SK-N-SH treated with all-trans-retinoic acid at 6 μM for 48 hours (cell line): ENCODE measurements at regions not wholly inside any gene's neighbourhood (a gene's known extent, or its start where the extent isn't known, plus 50 kb on each side); places are given as distances from the start of the nearest gene placed in this dataset.

ENCODE experiments used
- ATAC-seq: fragments of 200-7000 bp; cut with Tn5 transposase; 3 replicates; pipeline ENCODE4 v1.9.1; 2020; ENCODE audit warnings: mild to moderate bottlenecking, moderate library complexity
- BACH2 ChIP-seq: fragments of 250-450 bp; sonication (Bioruptor Pico); IDR thresholded peaks from 2 replicates; pipeline ENCODE4 v1.9.0; 2021; ENCODE audit warnings: mild to moderate bottlenecking, borderline replicate concordance
- CSDC2 ChIP-seq: fragments of 250-450 bp; sonication (Bioruptor Pico); IDR thresholded peaks from 2 replicates; pipeline ENCODE4 v1.5.0; 2020; ENCODE audit warnings: mild to moderate bottlenecking, moderate library complexity
- ESRRG ChIP-seq: fragments of 250-450 bp; sonication (Bioruptor Pico); IDR thresholded peaks from 2 replicates; pipeline ENCODE4 v1.6.1; 2021; ENCODE audit warnings: mild to moderate bottlenecking
- GLIS3 ChIP-seq: fragments of 250-450 bp; sonication (Bioruptor Pico); IDR thresholded peaks from 2 replicates; pipeline ENCODE4 v1.5.0; 2020; ENCODE audit warnings: mild to moderate bottlenecking, moderate library complexity
- ISL1 ChIP-seq: fragments of 250-450 bp; sonication (Bioruptor Pico); IDR thresholded peaks from 2 replicates; pipeline ENCODE4 v2.1.2; 2022; ENCODE audit warnings: mild to moderate bottlenecking, moderate library complexity
- OSR1 ChIP-seq: fragments of 250-450 bp; sonication (Bioruptor Pico); IDR thresholded peaks from 2 replicates; pipeline ENCODE4 v1.8.0; 2022; ENCODE audit warnings: moderate library complexity, mild to moderate bottlenecking, inconsistent platforms
- PATZ1 ChIP-seq: fragments of 250-450 bp; sonication (Bioruptor Pico); IDR thresholded peaks from 2 replicates; pipeline ENCODE4 v1.8.0; 2020; ENCODE audit warnings: mild to moderate bottlenecking, moderate library complexity, borderline replicate concordance
- PPARA ChIP-seq: fragments of 250-450 bp; sonication (Bioruptor Pico); IDR thresholded peaks from 2 replicates; pipeline ENCODE4 v1.5.0; 2020; ENCODE audit warnings: mild to moderate bottlenecking, borderline replicate concordance
- RARB ChIP-seq: fragments of 250-450 bp; sonication (Bioruptor Pico); IDR thresholded peaks from 2 replicates; pipeline ENCODE4 v1.8.0; 2021; ENCODE audit warnings: mild to moderate bottlenecking, moderate library complexity
- SNAI2 ChIP-seq: fragments of 250-450 bp; sonication (Bioruptor Pico); IDR thresholded peaks from 2 replicates; pipeline ENCODE4 v1.5.0; 2020; ENCODE audit warnings: mild to moderate bottlenecking, moderate library complexity
- TCF4 ChIP-seq: fragments of 250-450 bp; sonication (Bioruptor Pico); IDR thresholded peaks from 2 replicates; pipeline ENCODE4 v1.8.0; 2021; ENCODE audit warnings: mild to moderate bottlenecking, moderate library complexity, borderline replicate concordance
- TOX ChIP-seq: fragments of 250-450 bp; sonication (Bioruptor Pico); IDR thresholded peaks from 2 replicates; pipeline ENCODE4 v1.8.0; 2021; ENCODE audit warnings: mild to moderate bottlenecking, moderate library complexity, borderline replicate concordance
- TSHZ2 ChIP-seq: fragments of 250-450 bp; sonication (Bioruptor Pico); IDR thresholded peaks from 2 replicates; pipeline ENCODE4 v1.5.0; 2020; ENCODE audit warnings: mild to moderate bottlenecking, moderate library complexity
- ZC3H10 ChIP-seq: fragments of 250-450 bp; sonication (Bioruptor Pico); IDR thresholded peaks from 2 replicates; pipeline ENCODE4 v1.5.1; 2021; ENCODE audit warnings: mild to moderate bottlenecking, moderate library complexity
- ZFP3 ChIP-seq: fragments of 250-450 bp; sonication (Bioruptor Pico); IDR thresholded peaks from 2 replicates; pipeline ENCODE4 v1.5.0; 2020; ENCODE audit warnings: mild to moderate bottlenecking, moderate library complexity
- ZFP30 ChIP-seq: fragments of 450-650 bp; formaldehyde crosslinking; IDR thresholded peaks from 2 replicates; pipeline ENCODE4 v1.5.0; 2022; ENCODE audit warnings: mild to moderate bottlenecking, moderate library complexity
- ZNF565 ChIP-seq: fragments of 450-650 bp; formaldehyde crosslinking; conservative IDR thresholded peaks from 2 replicates; pipeline ENCODE4 v1.5.0; 2020; ENCODE audit warnings: low read depth, mild to moderate bottlenecking, moderate library complexity
- ZNF70 ChIP-seq: fragments of 450-650 bp; formaldehyde crosslinking; IDR thresholded peaks from 2 replicates; pipeline ENCODE4 v1.5.0; 2020; ENCODE audit warnings: mild to moderate bottlenecking, moderate library complexity
- ZNF8 ChIP-seq: fragments of 450-650 bp; formaldehyde crosslinking; IDR thresholded peaks from 2 replicates; pipeline ENCODE4 v1.5.0; 2020; ENCODE audit warnings: mild to moderate bottlenecking, moderate library complexity
- TF ChIP-seq, protein P1 (sequence below): fragments of 250-450 bp; sonication (Bioruptor Pico); IDR thresholded peaks from 2 replicates; pipeline ENCODE4 v1.8.0; 2021; ENCODE audit warnings: low read depth, mild to moderate bottlenecking, moderate library complexity, borderline replicate concordance
- TF ChIP-seq, protein P2 (sequence below): fragments of 250-450 bp; sonication (Bioruptor Pico); IDR thresholded peaks from 2 replicates; pipeline ENCODE4 v1.5.1; 2021; ENCODE audit warnings: mild to moderate bottlenecking, moderate library complexity
- TF ChIP-seq, protein P3 (sequence below): fragments of 250-450 bp; sonication (Bioruptor Pico); IDR thresholded peaks from 2 replicates; pipeline ENCODE4 v1.5.1; 2020; ENCODE audit warnings: low read depth, mild to moderate bottlenecking, moderate library complexity

DNA sequence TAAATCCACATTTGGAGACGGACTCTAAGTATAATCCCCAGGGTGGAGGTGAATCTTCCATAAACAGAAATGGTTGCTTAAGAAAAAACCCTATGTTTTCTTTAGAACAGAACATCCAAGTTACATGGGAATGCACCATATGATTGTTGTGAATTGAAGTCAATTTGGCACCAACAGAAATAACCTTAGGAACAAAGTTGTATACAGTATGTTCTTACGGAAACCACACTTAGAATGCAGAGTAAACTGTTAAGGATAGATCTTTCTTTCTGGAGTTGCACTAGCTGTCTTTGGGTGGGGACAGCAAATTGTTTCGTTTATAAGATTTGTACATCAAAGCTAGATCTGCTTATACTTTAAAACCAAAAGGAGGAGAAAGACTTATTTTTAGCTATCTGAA lies 316.4 kb downstream of the PTEN start (continued):
- no peak for TF ChIP-seq PPARA
- no peak for TF ChIP-seq ZNF70 (CRISPR knock-in tag)
- TF ChIP-seq ZNF8 (CRISPR knock-in tag) = no peak
- TF ChIP-seq SNAI2 (CRISPR knock-in tag) = no peak
- no peak for TF ChIP-seq GLIS3 (CRISPR knock-in tag)
- TF ChIP-seq RARB (CRISPR knock-in tag) = no peak
- no peak for TF ChIP-seq TCF4 (CRISPR knock-in tag)
- TF ChIP-seq ZFP3 = no peak
- TF ChIP-seq ZFP30 (CRISPR knock-in tag) = no peak

DNA sequence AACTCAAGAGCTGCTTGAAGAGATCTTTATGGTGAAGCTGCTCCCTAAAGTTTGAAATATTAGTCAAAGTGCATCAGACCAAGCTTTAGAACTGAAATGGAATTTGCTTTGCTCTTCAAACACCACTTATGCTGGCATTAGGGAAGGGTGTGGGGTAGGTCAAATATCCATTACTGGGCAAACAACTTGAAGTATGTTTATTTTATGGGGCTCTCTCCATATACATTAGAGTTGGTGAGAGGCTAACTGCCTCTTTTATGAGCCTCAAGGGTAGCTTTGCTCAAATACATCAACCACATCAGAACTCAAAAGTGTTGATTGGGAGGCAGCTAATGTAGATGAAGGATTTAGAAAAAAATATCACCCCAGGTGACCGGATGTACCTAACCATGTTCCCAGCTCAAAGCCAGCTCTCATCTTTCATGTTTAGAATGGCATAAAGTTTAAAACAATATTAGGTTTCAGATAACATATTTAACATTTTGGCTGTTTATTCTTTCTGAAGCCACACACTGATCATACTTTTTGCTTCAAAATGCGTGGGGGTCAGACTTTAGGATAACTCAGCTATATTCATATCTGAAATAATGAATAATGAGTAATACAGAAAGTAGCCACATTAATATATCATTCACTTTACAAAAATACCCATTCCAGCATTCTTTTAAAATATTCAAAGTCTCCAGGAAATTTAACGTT lies 318.6 kb downstream of the PTEN start:
- no peak for ATAC-seq
- TF ChIP-seq ZNF70 (CRISPR knock-in tag) (no peak), OSR1 (CRISPR knock-in tag) (no peak), ZNF565 (no peak), GLIS3 (CRISPR knock-in tag) (no peak), TSHZ2 (no peak), CSDC2 (CRISPR knock-in tag) (no peak), ISL1 (CRISPR knock-in tag) (no peak), ZC3H10 (CRISPR knock-in tag) (no peak), ESRRG (CRISPR knock-in tag) (no peak), ZNF8 (CRISPR knock-in tag) (no peak), RARB (CRISPR knock-in tag) (no peak), SNAI2 (CRISPR knock-in tag) (no peak), BACH2 (CRISPR knock-in tag) (no peak), PPARA (no peak)
- TF ChIP-seq, protein P1, sequence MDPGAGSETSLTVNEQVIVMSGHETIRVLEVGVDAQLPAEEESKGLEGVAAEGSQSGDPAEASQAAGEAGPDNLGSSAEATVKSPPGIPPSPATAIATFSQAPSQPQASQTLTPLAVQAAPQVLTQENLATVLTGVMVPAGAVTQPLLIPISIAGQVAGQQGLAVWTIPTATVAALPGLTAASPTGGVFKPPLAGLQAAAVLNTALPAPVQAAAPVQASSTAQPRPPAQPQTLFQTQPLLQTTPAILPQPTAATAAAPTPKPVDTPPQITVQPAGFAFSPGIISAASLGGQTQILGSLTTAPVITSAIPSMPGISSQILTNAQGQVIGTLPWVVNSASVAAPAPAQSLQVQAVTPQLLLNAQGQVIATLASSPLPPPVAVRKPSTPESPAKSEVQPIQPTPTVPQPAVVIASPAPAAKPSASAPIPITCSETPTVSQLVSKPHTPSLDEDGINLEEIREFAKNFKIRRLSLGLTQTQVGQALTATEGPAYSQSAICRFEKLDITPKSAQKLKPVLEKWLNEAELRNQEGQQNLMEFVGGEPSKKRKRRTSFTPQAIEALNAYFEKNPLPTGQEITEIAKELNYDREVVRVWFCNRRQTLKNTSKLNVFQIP (CRISPR knock-in tag) = no peak
- TF ChIP-seq, protein P2, sequence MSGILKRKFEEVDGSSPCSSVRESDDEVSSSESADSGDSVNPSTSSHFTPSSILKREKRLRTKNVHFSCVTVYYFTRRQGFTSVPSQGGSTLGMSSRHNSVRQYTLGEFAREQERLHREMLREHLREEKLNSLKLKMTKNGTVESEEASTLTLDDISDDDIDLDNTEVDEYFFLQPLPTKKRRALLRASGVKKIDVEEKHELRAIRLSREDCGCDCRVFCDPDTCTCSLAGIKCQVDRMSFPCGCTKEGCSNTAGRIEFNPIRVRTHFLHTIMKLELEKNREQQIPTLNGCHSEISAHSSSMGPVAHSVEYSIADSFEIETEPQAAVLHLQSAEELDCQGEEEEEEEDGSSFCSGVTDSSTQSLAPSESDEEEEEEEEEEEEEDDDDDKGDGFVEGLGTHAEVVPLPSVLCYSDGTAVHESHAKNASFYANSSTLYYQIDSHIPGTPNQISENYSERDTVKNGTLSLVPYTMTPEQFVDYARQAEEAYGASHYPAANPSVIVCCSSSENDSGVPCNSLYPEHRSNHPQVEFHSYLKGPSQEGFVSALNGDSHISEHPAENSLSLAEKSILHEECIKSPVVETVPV = no peak
- TF ChIP-seq, protein P3, sequence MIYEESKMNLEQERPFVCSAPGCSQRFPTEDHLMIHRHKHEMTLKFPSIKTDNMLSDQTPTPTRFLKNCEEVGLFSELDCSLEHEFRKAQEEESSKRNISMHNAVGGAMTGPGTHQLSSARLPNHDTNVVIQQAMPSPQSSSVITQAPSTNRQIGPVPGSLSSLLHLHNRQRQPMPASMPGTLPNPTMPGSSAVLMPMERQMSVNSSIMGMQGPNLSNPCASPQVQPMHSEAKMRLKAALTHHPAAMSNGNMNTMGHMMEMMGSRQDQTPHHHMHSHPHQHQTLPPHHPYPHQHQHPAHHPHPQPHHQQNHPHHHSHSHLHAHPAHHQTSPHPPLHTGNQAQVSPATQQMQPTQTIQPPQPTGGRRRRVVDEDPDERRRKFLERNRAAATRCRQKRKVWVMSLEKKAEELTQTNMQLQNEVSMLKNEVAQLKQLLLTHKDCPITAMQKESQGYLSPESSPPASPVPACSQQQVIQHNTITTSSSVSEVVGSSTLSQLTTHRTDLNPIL = no peak

DNA sequence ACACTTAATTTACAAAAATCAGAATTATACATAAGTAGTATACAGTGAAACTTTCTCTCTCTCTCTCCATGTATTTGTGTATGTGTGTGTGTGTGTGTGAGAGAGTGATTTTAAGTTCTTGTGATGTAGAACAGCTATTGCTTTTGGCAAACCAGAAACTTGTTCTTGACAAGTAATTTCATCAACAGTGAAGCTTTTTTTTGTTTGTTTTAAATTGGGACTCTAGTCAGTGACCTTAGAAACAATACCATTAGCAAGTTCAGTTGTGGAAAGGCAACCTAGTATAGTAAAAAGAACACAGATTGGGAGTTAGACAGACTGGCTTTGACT lies 319.1 kb downstream of the PTEN start:
- ATAC-seq = no peak
- no peak for TF ChIP-seq TOX (CRISPR knock-in tag)
- TF ChIP-seq, protein P3 = no peak
- TF ChIP-seq TCF4 (CRISPR knock-in tag) = no peak
- TF ChIP-seq TSHZ2 = no peak
- TF ChIP-seq, protein P2 = no peak
- TF ChIP-seq PATZ1 (CRISPR knock-in tag) = no peak
- TF ChIP-seq ISL1 (CRISPR knock-in tag) = no peak
- no peak for TF ChIP-seq SNAI2 (CRISPR knock-in tag)
